Spleen (tissue), 11 donors: ENCODE measurements at regions not wholly inside any gene's neighbourhood (a gene's known extent, or its start where the extent isn't known, plus 50 kb on each side); places are given as distances from the start of the nearest gene placed in this dataset.

Experiments used
- DNase-seq: peaks from one replicate; pipeline ENCODE4 v3.0.0-alpha.2; 2020
- H3K27ac ChIP-seq, 8 donors: fragments of 200-600 bp; sonication (generic) in 7 of 8; 1 replicate in 4 of 8; 2 replicates in 4 of 8; pipeline versions ENCODE4 v1.5.0 to v1.8.0; 2016 to 2021; ENCODE audit warnings: inconsistent platforms in 4 of 8, mild to moderate bottlenecking in 4 of 8, moderate library complexity in 1 of 8
- H3K27me3 ChIP-seq, 7 donors: fragments of 200-600 bp; sonication (generic) in 6 of 7; replicated peaks in 1 of 7; 1 replicate in 4 of 7; 2 replicates in 3 of 7; pipeline versions ENCODE4 v1.5.0 to v1.8.0; 2016 to 2021; ENCODE audit warnings: inconsistent platforms in 3 of 7, mild to moderate bottlenecking in 1 of 7
- H3K36me3 ChIP-seq, 6 donors: fragments of 200-600 bp; sonication (generic) in 5 of 6; 1 replicate in 4 of 6; 2 replicates in 2 of 6; pipeline versions ENCODE4 v1.5.0 to v1.8.0; 2016 to 2021; ENCODE audit warnings: inconsistent platforms in 2 of 6
- H3K4me1 ChIP-seq, 6 donors: fragments of 200-600 bp; sonication (generic) in 5 of 6; 1 replicate in 3 of 6; 2 replicates in 3 of 6; pipeline versions ENCODE4 v1.5.0 to v1.8.0; 2016 to 2021; ENCODE audit warnings: inconsistent platforms in 3 of 6
- H3K4me3 ChIP-seq, 8 donors: fragments of 200-600 bp; sonication (generic) in 7 of 8; 1 replicate in 4 of 8; 2 replicates in 4 of 8; pipeline versions ENCODE4 v1.5.0 to v1.8.0; 2016 to 2021; ENCODE audit warnings: inconsistent platforms in 4 of 8, mild to moderate bottlenecking in 4 of 8, moderate library complexity in 2 of 8
- H3K9me3 ChIP-seq, 8 donors: fragments of 200-600 bp; sonication (generic) in 7 of 8; 1 replicate in 4 of 8; 2 replicates in 4 of 8; pipeline versions ENCODE4 v1.5.0 to v1.8.0; 2016 to 2021; ENCODE audit warnings: inconsistent platforms in 4 of 8
- CTCF ChIP-seq, 11 experiments: fragments of 200-600 bp in 7 of 11; fragments of 450-650 bp in 4 of 11; sonication (generic) in 4 of 11; IDR thresholded peaks in 8 of 11; conservative IDR thresholded peaks in 3 of 11; 1 replicate in 7 of 11; 2 replicates in 4 of 11; pipeline versions ENCODE4 v1.4.0 to v1.8.0; 2016 to 2021; ENCODE audit warnings: antibody characterized with exemption in 11 of 11, inconsistent platforms in 4 of 11, mild to moderate bottlenecking in 1 of 11
- POLR2A ChIP-seq, 3 donors: fragments of 450-650 bp; IDR thresholded peaks; one replicate each; pipeline ENCODE4 v1.5.1; 2017; ENCODE audit warnings: antibody characterized with exemption in 3 of 3, mild to moderate bottlenecking in 1 of 3
- POLR2AphosphoS5 ChIP-seq, 3 donors: sonication (generic); formaldehyde crosslinking; IDR thresholded peaks; one replicate each; pipeline ENCODE4 v1.5.1; 2017; ENCODE audit warnings: antibody characterized with exemption in 3 of 3
- WGBS, 5 donors: extraction: QIAGEN DNeasy Blood & Tissue Kit in 3 of 5; methylation state at CpG; one replicate each; pipeline versions ENCODE4 v1.1.5 to v1.1.7; 2013 to 2018; 5-methylcytosine and 5-hydroxymethylcytosine counted together
- intact Hi-C: fragments of 100-400 bp; cut with DNase I; formaldehyde crosslinking; loops from one replicate; pipeline ENCODE4 v1.15.0; 2023; ENCODE audit warnings: low total_unique reads
- donor health status: healthy with polysubstance abuse.
- donor health status: DM: no; HTN: no; CAD: no; lungs with moderate emphysema.
- donor health status: DM: no; HTN: no; CAD: no.
- donor health status: Bipolar disorder and iron deficiency.
- donor health status: healthy.
- donor health status: DM: no; HTN: no; CAD: no.
- donor health status: DM: yes; HTN: yes; CAD: no.

DNA sequence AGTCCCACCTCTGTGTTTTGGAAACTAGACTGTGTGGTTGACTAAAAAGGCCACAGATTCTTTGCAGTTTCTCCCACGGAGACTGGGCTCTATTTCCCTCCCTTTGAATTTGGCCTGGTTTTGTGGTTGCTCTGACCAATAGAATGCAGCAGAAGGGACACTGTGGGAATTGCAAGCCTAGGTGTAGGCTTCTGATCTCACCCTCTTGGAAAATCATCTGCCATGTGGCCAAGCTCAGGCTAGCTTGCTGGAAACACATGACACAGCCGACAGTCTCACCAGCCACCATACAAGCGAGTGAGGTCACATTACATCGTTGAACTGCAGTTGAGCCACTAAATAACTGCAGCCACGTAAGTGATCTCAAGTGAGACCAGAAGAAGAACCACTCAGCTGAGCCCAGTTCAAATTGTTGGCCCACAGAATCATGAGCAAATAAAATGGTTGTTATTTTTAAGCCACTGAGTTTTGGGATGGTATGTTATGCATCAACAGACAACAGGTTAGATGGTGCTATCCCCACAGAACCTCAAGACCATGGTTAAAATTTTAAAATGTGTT is 319.1 kb upstream of the MEX3C start:
- H3K27me3 ChIP-seq, result no peaks in the 10 kb centered on the region
- no peak overlapping the region for H3K4me3 ChIP-seq
- no peaks in the 10 kb centered on the region for H3K36me3 ChIP-seq
- peaks cover 0 to 3% (median 0%) of the 10 kb centered on the region in 8 donors for H3K9me3 ChIP-seq
- no peaks in the 10 kb centered on the region for H3K4me1 ChIP-seq
- DNase-seq, result no peak
- no peak for TF ChIP-seq POLR2AphosphoS5 (IDR thresholded peaks at IDR 0.05)
- TF ChIP-seq CTCF (IDR thresholded peaks at IDR 0.05 in 8 of 11, conservative IDR thresholded peaks at IDR 0.05 in 3 of 11), result no peak
- TF ChIP-seq POLR2A (IDR thresholded peaks at IDR 0.05), result no peak
- no peak overlapping the region for H3K27ac ChIP-seq
- intact Hi-C loops, result no loop called here
- WGBS, 5 donors, result 69 to 92% (median 83%) methylated on average over 5 of the region's 5 CpGs

DNA sequence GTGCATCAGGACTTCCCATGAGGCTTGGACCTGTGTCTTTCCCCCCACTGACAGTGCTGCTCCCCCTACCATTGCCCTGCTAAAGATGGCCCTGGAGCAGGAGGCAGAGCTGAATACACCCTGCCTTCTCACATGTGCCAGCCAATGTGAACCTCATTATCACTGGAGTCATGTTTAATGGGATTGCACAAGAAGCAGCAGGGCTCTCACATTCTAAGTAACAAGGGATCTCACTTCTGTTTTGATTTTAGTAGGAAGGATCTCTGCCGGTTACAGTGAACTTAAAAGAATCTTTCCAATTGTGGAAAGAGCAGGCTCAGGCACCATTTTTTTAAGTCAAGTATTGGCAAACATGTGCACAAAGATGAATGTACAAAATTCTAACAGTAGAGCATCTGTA is 322.1 kb upstream of the MEX3C start:
- H3K4me3 ChIP-seq, result no peak overlapping the region
- H3K9me3 ChIP-seq, result peaks cover 0 to 3% (median 0%) of the 10 kb centered on the region in 8 donors
- no peak overlapping the region for H3K27ac ChIP-seq
- no peaks in the 10 kb centered on the region for H3K36me3 ChIP-seq
- TF ChIP-seq POLR2A (IDR thresholded peaks at IDR 0.05) (no peak), POLR2AphosphoS5 (IDR thresholded peaks at IDR 0.05) (no peak), CTCF (IDR thresholded peaks at IDR 0.05 in 8 of 11, conservative IDR thresholded peaks at IDR 0.05 in 3 of 11) (no peak)
- whole genome bisulfite sequencing, 5 donors, result 60 to 90% (median 86%) methylated on average over 1 of the region's 1 CpG
- intact Hi-C loops, result no loop called here
- no peaks in the 10 kb centered on the region for H3K27me3 ChIP-seq
- no peaks in the 10 kb centered on the region for H3K4me1 ChIP-seq
- no peak for DNase-seq

GRCh38 chr18:51520676-51521180 is 323.2 kb upstream of the MEX3C start:
- Histone ChIP-seq H3K36me3 (no peaks in the 10 kb centered on the region), H3K4me1 (no peaks in the 10 kb centered on the region), H3K27ac (no peak overlapping the region), H3K27me3 (no peaks in the 10 kb centered on the region), H3K9me3 (peaks cover 0 to 3% (median 0%) of the 10 kb centered on the region in 8 donors), H3K4me3 (no peak overlapping the region)
- WGBS, 5 donors, result 61 to 80% (median 68%) methylated on average over 1 of the region's 1 CpG
- intact Hi-C loops, result no loop called here
- no peak for TF ChIP-seq POLR2A (IDR thresholded peaks at IDR 0.05)
- DNase-seq, result no peak

DNA sequence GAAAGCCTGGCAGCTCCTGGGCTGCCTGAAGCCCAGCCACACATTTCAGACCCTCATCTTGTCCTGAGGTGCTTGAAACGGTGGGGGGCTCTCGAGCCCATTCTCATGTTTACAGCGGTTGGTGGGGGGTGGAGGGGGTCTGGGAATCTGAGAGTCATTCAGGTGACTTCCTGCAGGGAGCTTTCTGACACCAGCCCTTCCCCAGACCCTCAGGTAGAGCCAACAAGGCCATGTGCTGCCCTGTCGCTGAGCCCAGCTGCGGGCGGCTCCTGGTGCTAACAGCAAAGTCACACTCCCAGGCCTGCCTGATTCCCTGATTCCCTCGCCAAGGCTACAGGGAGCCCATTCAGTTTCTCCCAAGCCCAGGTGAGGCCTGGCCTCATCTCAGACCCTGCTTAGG is 324.9 kb upstream of the MEX3C start:
- no peak overlapping the region for H3K27ac ChIP-seq
- 72 to 80% (median 75%) methylated on average over 6 to 7 of the region's 7 CpGs for WGBS, 5 donors
- no peak overlapping the region for H3K4me3 ChIP-seq
- no peaks in the 10 kb centered on the region for H3K9me3 ChIP-seq
- H3K36me3 ChIP-seq, result no peaks in the 10 kb centered on the region
- intact Hi-C loops, result no loop called here
- no peak for TF ChIP-seq POLR2A (IDR thresholded peaks at IDR 0.05)
- no peak for TF ChIP-seq POLR2AphosphoS5 (IDR thresholded peaks at IDR 0.05)
- no peak for TF ChIP-seq CTCF (IDR thresholded peaks at IDR 0.05 in 8 of 11, conservative IDR thresholded peaks at IDR 0.05 in 3 of 11)
- H3K27me3 ChIP-seq, result no peaks in the 10 kb centered on the region
- no peaks in the 10 kb centered on the region for H3K4me1 ChIP-seq
- no peak for DNase-seq
